HepG2 (cell line): ENCODE measurements at regions not wholly inside any gene's neighbourhood (a gene's known extent, or its start where the extent isn't known, plus 50 kb on each side); places are given as distances from the start of the nearest gene placed in this dataset.

Source experiments
- ZNF275 ChIP-seq: sonication (generic); formaldehyde crosslinking; IDR thresholded peaks from 2 replicates; pipeline ENCODE4 v1.8.0; 2022; ENCODE audit warnings: missing genetic modification reagents, mild to moderate bottlenecking, inconsistent platforms, borderline replicate concordance
- ZNF513 ChIP-seq: sonication (generic); formaldehyde crosslinking; conservative IDR thresholded peaks from 2 replicates; pipeline ENCODE4 v1.5.0; 2020; ENCODE audit warnings: missing genetic modification reagents
- ZNF639 ChIP-seq: conservative IDR thresholded peaks from 2 replicates; pipeline ENCODE4 v1.6.1; 2018; ENCODE audit warnings: missing genetic modification reagents
- TF ChIP-seq, protein P1 (sequence below): sonication (generic); formaldehyde crosslinking; IDR thresholded peaks from 2 replicates; pipeline ENCODE4 v1.5.0; 2020; ENCODE audit warnings: mild to moderate bottlenecking, missing genetic modification reagents, borderline replicate concordance

DNA sequence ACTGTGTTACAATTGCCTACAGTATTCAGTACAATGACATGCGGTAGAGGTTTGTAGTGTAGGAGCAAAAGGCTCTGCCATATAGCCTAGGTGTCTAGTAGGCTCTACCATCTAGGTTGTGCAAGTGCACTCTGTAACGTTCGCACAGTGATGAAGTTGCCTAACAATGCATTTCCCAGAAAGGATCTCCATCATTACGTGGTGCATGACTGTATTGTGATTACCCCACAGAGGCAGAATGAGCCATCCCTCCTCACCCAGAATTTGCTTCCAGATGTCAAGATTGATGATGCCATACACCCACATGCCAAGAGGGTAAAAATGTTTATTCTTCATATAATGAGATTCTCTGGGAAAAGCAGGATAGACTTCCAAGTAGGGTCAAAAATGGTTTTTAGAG lies 199.3 kb upstream of the CTTNBP2NL start (continued):
- TF ChIP-seq, protein P1, sequence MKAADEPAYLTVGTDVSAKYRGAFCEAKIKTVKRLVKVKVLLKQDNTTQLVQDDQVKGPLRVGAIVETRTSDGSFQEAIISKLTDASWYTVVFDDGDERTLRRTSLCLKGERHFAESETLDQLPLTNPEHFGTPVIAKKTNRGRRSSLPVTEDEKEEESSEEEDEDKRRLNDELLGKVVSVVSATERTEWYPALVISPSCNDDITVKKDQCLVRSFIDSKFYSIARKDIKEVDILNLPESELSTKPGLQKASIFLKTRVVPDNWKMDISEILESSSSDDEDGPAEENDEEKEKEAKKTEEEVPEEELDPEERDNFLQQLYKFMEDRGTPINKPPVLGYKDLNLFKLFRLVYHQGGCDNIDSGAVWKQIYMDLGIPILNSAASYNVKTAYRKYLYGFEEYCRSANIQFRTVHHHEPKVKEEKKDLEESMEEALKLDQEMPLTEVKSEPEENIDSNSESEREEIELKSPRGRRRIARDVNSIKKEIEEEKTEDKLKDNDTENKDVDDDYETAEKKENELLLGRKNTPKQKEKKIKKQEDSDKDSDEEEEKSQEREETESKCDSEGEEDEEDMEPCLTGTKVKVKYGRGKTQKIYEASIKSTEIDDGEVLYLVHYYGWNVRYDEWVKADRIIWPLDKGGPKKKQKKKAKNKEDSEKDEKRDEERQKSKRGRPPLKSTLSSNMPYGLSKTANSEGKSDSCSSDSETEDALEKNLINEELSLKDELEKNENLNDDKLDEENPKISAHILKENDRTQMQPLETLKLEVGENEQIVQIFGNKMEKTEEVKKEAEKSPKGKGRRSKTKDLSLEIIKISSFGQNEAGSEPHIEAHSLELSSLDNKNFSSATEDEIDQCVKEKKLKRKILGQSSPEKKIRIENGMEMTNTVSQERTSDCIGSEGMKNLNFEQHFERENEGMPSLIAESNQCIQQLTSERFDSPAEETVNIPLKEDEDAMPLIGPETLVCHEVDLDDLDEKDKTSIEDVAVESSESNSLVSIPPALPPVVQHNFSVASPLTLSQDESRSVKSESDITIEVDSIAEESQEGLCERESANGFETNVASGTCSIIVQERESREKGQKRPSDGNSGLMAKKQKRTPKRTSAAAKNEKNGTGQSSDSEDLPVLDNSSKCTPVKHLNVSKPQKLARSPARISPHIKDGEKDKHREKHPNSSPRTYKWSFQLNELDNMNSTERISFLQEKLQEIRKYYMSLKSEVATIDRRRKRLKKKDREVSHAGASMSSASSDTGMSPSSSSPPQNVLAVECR (CRISPR knock-in tag): no peak
- no peak for TF ChIP-seq ZNF275 (CRISPR knock-in tag)
- TF ChIP-seq ZNF639 (CRISPR knock-in tag): no peak
- TF ChIP-seq ZNF513 (CRISPR knock-in tag): no peak
